CD4-positive, alpha-beta T cell treated with Interleukin-4 for 4 hours (primary cell): ENCODE measurements at regions not wholly inside any gene's neighbourhood (a gene's known extent, or its start where the extent isn't known, plus 50 kb on each side); places are given as distances from the start of the nearest gene placed in this dataset.

Experiments
- DNase-seq: peaks from one replicate; pipeline ENCODE4 v3.0.0-alpha.2; 2020

DNA sequence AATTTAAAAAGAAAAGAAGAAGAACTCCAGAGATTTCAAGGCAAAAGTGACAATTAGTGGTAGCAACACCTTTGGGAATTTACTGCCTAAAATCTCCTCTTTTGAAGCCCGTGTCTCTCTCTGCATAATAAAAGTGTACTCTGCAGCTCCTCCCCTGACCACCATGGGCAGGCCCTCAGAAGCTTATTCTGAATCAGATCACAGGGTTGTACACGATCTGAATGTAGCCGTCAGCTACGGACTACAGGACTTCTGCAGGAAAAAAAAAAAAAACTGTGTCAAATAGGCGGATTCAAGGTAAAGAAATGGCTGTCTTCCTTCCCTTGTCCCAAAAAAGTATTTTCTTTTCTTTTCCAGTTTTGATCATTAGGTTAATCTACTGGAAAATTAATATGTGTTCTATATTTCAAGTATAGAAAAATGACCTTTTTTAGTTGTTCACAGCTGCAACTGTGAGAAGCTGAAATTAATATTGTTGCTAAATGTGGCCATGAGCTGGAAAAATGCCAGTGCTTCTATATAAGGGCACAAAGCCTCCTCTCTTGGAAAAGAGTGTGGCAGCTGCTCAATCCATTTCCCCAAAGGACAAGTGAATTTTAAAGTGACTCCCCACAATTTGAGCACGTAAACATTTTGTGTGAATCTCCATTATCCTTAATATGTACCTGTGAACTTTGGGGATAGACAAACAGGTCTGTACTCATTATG lies 397.4 kb downstream of the C6orf118 start:
- no peak for DNase-seq

DNA sequence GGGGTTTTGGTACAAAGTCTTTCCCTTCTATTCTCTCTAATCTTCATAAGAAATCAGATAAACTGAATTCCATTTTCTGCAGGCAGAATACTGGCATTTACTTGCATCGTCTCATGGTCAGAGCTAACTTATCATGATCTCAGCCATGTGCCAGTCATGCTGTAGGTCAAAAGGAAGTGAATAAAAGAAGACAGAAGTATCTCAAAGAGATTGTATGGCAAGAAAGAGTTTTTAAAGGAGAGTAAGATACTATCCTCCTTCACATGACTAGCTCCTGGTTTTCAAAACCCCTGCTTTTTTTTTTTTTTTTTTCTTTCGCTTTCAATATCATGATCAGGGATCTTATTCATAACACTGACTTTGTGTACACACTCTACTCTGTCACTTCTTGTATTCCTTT lies 398.3 kb downstream of the C6orf118 start:
- no peak for DNase-seq

DNA sequence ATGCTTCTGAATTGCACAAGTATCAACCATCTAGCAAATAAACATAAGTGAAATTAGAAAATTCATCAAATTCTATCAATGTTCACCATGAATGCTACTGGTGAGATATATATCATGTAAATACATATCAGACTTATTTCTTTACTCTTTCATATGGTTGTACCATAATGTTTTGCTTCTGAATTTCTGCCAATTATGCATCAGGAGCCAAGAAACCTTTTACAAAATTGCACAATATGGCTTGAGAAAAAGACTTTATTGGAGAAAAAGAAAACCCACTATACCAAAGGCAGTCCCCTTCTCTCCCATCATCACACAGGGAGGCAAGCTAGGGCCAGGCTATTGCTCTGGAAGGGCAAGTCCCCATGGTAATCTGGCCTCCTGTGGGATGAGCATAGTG lies 402.6 kb downstream of the C6orf118 start:
- DNase-seq: no peak

DNA sequence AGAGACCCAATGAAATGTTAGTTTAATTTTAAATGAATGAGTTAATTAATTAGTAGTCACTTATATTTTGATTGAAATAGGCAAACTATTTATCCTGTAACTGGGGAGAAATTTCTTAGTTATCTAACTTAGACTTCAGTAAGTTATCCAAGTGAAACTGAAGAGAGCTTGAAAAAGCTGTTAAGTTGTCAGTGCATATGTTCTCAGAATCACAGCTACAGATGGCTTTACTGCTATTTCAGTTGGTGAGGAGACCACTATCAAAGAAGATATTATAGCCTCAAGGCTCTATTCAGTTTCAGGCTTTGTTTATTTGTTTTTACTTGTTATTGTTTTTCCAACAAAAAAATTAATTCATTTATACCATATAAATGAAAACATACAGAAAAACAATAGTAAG lies 404.1 kb downstream of the C6orf118 start:
- DNase-seq: no peak

DNA sequence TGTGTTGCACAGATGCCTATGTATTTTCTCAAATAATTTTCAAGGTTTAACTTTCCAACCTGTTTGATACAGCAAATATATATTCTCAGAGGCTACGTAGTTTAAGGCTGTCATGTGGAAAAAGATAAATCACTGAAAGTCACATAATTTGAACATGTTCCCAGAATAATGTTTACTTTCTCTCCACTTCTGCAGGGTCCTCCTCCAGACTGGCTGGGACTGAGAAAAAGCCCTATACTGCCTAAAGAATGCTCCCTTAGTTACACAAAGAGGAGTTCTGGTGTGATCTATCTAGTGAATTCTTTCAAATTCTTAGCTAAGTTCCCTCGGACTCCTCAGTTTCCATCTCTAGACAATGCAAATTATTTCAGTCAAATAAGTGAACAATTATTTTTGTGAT lies 411.0 kb downstream of the C6orf118 start:
- no peak for DNase-seq

DNA sequence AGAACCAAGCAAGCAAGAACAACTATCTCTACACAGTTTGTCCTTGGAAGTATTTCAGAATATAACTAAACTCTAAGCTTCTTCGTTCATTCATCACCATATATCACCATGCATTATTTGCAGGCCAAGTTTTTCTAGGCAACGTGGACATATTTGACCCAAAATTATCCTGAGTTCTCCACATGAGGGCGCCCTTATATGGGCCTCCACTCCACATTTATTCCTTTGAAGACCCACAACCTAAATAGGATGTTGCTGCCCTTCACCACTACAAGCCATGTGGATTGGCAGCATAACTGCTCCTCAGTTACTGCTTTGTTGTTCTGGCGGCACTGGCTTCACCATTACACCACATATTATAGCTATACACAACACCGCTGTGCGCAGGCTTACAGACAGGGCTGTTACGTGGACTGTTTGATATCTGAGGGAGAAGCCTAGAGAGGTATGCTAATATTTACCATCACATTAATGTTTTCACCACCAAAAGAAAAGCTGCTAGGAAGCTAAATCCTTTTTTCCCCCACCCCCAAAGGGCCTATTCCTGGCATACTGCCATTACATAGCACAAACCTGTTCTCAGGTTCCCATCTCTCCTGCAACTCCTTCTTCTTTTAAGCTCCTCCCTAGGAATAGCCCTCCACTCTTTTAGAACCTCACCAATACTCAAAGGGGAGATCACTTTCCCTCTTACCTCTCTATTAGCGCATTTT lies 411.7 kb downstream of the C6orf118 start:
- no peak for DNase-seq

DNA sequence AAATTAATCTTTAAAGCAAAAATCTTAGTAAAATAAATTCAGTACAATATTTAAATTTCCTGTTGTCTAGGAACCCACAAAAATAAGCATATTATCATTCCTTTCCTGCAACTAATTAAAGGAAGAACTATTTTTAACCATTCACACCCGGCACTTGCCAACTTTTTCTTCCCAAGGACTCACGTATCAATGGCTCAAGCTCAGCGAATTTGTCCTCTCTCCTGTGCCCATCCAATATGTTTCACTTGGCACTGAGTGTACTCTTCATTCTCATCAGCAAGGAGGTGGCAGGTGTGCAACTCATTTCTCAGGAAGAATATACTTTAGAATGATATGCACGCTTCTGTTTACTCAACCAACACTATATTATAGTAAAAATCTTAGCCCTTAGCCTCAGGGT lies 419.4 kb downstream of the C6orf118 start:
- DNase-seq: no peak

DNA sequence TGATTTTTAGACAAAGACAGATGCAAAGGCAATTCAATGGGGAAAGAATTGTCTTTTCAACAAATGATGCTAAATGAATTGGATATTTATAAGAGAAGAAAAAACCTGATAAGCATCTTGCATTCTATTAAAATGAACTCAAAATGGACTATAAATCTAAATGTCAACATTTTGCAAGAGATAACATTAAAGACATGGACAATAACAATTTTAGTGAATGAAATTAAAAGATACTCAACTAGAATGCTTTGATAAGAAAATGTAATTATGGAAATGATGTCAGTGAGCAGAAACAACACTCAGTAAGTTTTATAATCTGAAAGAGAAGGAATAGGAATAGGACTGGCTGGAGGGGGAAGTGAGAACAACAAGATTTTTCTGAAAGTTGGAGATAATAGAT lies 421.7 kb downstream of the C6orf118 start:
- no peak for DNase-seq

DNA sequence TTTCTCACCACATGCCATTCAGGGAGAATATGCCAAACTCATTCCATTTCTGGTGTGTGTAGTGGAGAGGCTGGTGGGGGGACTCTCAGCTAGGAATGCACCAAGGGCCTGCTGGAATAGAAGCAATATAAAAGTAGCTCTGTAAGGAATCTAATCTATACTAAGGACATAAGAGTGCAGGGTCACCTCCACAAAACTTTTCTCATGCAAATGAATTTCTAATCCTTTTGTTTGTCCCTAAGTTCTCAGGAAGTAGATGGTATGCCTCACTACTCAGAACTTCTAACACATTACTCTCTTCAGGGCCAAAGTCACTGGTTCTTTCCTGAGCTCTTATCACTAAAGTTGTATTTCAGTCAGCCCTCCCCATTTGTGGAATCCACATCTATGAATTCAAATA lies 427.2 kb downstream of the C6orf118 start:
- DNase-seq: no peak

DNA sequence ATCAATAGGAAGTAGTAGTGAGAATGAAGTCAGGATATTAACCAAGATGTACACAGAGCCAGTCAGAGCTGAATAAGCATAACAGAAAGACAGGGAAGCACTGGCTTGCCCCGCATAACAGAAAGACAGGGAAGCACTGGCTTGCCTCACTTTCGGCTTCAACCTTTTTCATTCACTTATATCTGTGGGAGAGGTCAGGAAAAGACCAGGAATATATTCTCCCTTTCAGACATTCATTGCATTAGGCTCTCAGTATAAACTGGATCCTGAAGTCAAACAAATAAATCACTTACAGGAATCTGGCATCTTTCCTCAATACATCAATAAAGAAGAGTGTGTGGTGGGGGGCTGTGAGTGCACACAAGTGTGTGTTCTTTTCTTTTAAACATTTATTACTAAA lies 437.6 kb downstream of the C6orf118 start:
- DNase-seq: no peak

DNA sequence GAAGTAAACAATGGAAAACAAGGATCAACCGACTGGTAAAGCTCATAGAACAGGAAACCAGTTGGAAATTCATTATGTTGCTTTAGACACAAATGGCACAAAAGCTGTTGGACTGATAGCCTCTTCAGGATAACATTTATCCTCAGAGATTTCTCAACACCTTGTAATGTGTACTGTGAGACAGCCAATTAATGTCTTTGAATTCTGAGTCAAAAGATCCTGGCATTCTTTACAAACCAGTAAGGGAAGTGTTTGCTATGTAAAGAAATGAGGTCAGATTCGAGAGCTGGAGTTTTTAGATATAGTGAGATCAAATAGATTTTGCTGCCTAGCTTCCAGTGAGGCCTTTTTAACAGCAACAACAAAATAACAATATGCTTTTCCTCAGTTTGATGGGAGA lies 439.2 kb downstream of the C6orf118 start:
- DNase-seq: no peak

DNA sequence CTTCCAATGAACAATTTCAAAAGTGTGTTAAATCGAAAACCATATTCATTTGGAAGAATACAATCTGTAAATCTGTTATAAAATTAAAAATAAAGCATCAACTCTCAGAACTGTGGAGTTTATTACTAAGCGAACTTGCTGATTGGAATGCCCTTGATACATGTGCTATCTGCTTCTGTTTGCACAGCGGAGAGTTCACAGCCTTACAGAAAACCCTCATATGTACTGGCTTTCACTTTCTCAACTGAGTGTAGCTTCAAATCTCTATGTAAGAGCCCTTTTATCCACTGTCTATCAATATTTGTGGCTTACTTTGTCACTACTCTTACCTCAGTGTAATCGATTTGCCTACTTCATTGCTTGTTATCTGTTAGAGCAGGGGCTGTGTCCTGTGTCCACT lies 447.4 kb downstream of the C6orf118 start:
- DNase-seq: no peak

DNA sequence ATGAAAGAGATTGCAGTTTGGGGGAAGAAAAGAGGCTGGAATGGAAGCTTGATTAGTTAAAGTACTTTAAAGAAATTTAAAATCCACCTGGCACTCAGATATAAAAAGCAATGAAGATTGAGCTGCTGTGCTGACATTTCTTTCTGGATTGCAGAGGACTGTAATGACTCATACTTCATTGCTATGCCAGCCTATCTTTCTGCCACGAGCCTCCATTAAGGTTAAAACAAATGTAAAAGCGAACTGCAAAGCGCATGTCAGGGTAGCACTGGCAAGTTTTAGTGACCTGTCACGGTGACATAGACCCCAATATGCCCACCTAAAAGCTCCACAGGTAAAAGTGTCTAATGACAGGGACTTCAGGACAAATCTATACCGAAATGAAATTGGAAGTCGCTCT lies 449.6 kb downstream of the C6orf118 start:
- no peak for DNase-seq

DNA sequence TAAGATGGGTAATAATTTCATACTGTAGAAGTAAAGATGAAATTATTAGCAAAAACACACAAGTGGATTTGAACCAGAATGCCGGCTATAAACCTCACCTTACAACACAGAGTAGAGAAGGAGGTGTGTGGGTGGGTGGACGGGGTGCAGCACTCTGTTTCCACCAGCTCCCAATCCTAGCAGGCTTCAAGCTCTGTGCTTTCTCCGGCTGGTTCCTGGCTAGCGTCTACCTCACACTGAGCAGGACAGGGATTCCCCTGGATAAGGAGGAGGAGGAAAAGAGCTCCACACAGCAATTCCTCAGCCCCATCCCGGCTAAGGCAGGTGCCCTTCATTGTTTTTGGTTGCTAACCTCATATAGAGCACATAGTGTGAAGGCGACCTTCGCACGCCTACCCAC lies 453.3 kb downstream of the C6orf118 start:
- DNase-seq: no peak

DNA sequence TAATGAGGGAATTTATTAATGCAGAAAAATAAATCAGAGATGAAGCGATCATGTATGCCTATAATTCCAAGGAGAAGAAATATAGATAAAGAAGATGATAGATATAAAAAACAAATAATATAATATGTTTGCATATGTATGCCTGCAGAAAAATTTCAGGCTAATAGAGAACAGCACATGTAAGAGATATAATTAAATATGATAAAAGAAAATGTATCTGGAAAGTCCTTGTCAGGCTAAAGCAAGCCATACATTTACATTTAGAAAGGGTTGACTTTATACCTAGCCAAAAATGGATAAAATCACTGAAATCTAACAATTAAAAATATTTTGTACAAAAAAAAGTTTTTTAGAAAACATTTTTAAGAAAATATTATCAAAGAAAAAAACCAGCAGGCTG lies 454.1 kb downstream of the C6orf118 start:
- no peak for DNase-seq

DNA sequence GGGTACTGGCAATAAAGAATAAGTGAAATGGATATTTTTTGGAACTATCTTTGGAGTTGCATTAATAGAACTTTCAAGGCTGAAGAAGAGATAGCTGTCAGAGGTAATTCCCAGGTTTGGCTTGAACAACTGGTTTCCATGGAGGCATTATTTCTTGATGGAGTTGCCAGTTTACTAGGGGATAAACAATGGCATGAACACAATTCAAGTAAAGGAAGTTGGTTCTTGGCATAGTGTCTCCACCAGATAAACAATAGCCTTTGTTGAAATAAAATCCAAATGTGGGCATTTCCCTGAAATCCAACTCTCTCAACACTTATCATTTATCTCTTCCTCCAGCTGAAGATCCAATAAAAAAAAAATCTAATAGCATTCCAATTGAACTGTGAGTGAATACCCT lies 454.9 kb downstream of the C6orf118 start:
- DNase-seq: no peak

DNA sequence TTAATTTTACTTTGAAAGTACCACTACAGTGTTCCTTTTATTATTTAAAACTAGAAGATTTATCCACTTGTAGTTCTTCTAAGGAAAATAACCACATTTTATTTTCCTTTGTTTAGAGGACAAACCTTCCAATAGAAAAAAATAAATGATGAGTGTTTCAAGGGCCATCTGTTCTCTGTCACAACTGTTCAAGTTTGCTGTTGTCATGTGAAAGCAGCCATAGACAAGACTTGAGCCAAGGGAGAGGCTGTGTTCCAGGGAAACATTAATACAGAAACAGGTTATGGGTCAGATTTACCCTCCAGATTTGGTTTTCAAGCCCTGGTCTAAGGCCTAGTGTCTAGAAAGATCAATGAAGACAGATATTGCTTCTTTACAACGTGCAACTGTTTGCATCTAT lies 463.6 kb downstream of the C6orf118 start:
- DNase-seq: no peak

DNA sequence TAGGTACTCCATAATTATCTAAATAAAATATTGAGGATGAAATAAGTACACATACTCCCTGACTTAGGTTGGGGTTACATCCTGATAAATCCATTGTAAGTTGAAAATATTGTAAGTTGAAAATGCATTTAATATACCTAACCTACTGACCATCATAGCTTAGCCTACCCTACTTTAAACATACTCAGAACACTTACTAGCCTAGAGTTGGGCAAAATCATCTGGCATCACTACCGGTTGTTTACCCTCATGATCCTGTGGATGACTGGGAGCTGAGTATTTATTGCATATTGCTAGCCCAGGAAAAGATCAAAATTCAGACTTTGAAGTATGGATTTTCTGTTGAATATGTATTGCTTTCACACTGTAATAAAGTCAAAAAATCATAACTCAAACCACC lies 467.3 kb downstream of the C6orf118 start:
- DNase-seq: no peak

DNA sequence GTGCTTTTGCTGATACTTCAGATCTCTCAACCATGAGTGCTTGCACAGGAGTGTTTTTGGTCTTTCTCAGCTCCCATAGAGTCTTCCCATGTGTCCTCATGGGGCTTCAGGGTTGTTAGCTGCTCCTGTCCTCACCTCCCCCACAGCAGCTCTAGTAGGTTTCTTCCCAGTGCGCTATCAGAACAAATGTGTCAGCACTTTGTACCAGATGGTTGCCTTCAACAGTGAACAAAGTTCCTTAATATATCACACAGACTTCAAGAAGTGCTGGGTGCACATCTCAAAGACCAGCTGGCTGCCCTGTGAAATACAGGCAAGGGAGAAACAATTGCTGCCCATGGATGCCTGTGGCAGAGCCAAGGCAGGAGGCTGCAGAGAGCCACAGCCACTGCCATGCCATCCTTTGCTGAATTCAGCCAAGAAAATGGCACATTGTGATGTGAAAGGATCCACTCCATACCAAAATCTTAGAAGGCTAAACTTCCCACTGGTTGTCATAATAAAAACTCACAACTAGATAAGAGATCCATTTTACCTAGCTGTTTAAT lies 471.3 kb downstream of the C6orf118 start:
- DNase-seq: no peak

DNA sequence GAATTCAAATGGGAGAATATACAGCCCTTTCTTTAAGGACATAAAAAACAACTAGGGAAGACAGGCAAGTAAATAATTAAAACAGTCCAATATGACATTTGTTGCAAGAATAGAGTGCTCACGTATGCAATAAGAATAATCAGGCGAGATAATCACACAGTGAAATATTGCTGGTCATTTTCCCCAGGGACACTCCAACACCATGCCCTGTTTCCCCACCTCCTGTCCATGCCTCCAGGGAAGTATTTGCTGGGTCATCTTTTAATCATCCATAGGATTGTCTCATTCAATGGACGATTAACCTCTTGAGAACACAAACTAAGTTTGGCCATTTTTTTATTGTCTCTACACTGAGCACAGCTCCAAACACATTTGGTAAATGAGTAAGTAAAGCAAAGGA lies 472.9 kb downstream of the C6orf118 start:
- DNase-seq: no peak

DNA sequence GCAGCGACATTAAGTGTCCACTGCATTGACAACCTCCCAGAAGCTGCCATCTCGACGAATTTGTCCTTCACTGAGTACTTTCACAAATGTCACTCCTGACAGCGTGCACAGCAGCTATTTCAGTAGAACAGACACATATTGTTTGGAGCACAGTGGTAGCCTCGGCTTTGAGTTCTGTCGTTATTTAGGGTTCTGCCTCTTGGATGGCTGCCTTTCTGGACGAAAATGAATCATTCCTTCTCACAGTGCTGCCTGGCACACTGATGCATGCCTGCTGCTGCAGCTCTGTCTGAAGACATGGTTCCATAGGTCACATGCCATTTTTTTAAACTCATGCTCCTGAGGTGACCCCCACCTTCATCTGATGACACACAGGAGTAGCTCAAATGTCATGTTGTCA lies 477.0 kb downstream of the C6orf118 start:
- DNase-seq: no peak

DNA sequence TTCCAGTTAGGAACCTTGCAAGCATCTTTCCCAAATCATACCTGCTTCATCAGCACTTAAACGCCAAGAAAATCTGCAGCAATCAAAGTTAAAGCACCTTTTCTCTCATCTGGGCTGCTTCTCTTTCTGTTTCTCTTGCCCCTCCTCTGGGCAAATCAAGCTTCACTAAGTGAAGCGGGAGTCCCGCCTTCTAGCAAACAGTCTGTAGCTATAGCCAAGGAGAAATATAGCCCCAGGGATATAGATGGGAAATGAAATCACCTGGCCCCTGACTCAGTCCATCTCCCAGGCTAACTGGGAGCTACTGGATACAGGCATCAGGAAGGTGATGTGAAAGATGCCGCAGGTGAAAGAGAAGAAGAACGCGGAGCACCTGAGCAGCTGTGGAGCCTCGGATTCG lies 481.9 kb downstream of the C6orf118 start:
- no peak for DNase-seq

DNA sequence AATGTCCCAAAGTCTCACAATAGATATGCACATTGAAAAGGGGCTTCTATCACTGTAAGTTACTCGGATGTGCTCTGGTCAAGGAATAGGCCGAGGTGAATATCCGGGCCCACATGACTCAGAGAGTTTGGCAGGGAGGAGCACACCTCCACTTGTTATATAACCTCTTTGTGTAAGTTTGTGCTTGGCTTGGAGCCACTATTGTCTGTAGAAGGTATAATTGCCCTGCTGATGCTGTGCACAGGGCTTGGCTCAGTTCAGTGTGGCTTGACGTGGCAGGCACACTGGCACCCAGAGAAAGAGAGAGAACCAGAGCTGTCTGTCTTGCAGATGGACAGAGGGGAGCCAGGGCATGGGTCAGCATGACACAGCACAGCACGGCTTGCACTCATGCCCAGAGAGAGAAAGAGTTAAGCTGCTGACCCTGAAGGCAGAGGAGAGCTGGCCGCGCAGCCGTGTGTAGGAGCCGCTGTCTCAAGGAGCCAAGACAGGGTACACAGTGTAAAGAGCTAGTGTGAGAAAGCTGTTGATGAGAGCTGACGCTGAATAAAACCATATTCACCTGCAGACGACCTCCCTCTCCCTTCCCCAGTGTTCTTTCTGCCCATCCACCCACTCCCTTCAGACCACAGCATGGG lies 482.5 kb downstream of the C6orf118 start:
- no peak for DNase-seq

DNA sequence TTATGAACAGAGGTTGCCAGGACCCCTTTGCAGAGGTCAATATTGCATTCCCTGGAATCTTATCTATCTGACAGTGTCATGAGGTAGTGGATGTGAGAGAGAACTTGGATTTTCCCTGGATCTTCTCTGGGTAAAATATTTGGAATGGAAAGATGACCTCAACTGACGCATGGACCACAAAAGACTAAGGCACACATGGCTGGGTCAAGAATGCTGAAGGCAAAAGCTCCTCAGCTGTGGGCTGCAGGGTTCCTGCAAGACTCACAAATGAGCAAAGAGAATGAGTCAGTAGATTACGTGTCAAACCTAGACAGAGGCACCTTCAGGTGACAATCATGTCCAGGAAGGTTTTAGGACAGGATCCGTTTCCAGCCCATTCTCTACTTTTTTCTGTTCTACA lies 484.0 kb downstream of the C6orf118 start:
- DNase-seq: no peak
